HG03175 (cell line): ENCODE measurements at regions not wholly inside any gene's neighbourhood (a gene's known extent, or its start where the extent isn't known, plus 50 kb on each side); places are given as distances from the start of the nearest gene placed in this dataset.
A peak's percentile ranks its signal among the peaks of the same experiment; 100 is the strongest.
"Not testable (repeated sequence)": the region's sequence is repeated elsewhere in the genome, so short reads cannot be mapped to it uniquely, and the experiment has no call there.

ENCODE experiments used
- ATAC-seq: cut with Tn5 transposase; IDR thresholded peaks from one replicate; pipeline ENCODE4 v1.9.1; 2021; ENCODE audit warnings: mild to moderate bottlenecking, moderate library complexity; ENCODE audit not compliant: unreplicated experiment

- no peak for ATAC-seq
These were observed 443.1 kb upstream of the RGS17 start for GRCh38 chr6:153574231-153574630.

- ATAC-seq: no peak
These were observed 441.3 kb upstream of the RGS17 start for GRCh38 chr6:153572371-153572770.

- ATAC-seq: no peak
These were observed 437.5 kb upstream of the RGS17 start for GRCh38 chr6:153568628-153569027.

- no peak for ATAC-seq
These were observed 433.7 kb upstream of the RGS17 start for GRCh38 chr6:153564803-153565202.

GRCh38 chr6:153563001-153563400 lies 431.9 kb upstream of the RGS17 start:
- no peak for ATAC-seq

GRCh38 chr6:153553627-153554026 lies 422.5 kb upstream of the RGS17 start:
- no peak for ATAC-seq

GRCh38 chr6:153539602-153540001 lies 408.5 kb upstream of the RGS17 start:
- no peak for ATAC-seq

- no peak for ATAC-seq
These were observed 407.4 kb upstream of the RGS17 start for GRCh38 chr6:153538491-153538890.

GRCh38 chr6:153537422-153537821 lies 406.3 kb upstream of the RGS17 start:
- no peak for ATAC-seq

- no peak for ATAC-seq
These were observed 395.4 kb upstream of the RGS17 start for GRCh38 chr6:153526479-153526878.

- ATAC-seq: no peak
These were observed 394.9 kb upstream of the RGS17 start for GRCh38 chr6:153525998-153526397.

- no peak for ATAC-seq
These were observed 392.3 kb upstream of the RGS17 start for GRCh38 chr6:153523390-153523789.

- ATAC-seq: peak; percentile 88
These were observed 380.9 kb upstream of the RGS17 start for GRCh38 chr6:153511896-153512496.

GRCh38 chr6:153503810-153504209 lies 372.7 kb upstream of the RGS17 start:
- ATAC-seq: no peak

GRCh38 chr6:153493501-153493900 lies 362.4 kb upstream of the RGS17 start:
- ATAC-seq: no peak

GRCh38 chr6:153489479-153489878 lies 358.4 kb upstream of the RGS17 start:
- no peak for ATAC-seq

GRCh38 chr6:153488267-153488666 lies 357.2 kb upstream of the RGS17 start:
- ATAC-seq: no peak

GRCh38 chr6:153485072-153485471 lies 354.0 kb upstream of the RGS17 start:
- ATAC-seq: no peak

- ATAC-seq: no peak
These were observed 353.0 kb upstream of the RGS17 start for GRCh38 chr6:153484056-153484455.

GRCh38 chr6:153476243-153476642 lies 345.2 kb upstream of the RGS17 start:
- ATAC-seq: no peak

GRCh38 chr6:153465050-153465449 lies 334.0 kb upstream of the RGS17 start:
- ATAC-seq: no peak

GRCh38 chr6:153449279-153449678 lies 318.2 kb upstream of the RGS17 start:
- no peak for ATAC-seq

GRCh38 chr6:153442749-153443148 lies 311.7 kb upstream of the RGS17 start:
- ATAC-seq: not testable (repeated sequence)
